ENCODE measurements at regions not wholly inside any gene's neighbourhood (a gene's known extent, or its start where the extent isn't known, plus 50 kb on each side); places are given as distances from the start of the nearest gene placed in this dataset.

DNA sequence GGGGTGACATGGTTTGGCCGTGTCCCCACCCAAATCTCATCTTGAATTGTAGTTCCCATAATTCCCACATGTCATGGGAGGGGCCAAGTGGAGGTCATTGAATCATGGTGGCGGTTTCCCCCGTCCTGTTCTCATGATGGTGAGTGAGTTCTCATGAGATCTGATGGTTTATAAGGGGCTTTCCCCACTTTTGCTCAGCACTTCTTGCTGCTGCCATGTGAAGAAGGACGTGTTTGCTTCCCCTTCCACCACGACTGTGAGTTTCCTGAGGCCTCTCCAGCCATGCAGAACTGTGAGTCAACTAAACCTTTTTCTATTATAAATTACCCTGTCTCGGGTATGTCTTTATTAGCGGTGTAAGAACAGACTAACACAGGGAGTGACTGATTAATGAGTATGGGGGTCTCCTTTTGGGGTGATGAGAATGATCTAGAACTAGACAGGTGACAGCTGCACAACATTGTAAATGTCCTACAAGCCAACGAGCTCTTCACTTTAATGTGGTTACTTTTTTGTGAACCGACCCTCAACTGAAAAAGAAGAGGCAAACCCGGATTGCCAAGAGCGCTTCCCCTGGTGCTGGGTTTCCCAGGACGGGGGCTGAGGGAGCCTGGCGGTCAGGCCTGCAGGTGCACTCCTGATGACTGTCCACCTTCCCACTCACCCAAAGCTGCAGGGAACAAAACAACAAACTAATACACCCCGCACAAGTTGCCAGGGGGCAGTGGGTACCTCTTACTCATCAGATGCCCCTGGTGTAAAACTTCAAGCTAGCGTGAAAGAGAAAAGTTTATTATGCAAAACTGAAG lies 90.1 kb downstream of the NCOR2 start:
- Histone ChIP-seq H2AFZ (ENCODE audit: low read length) (no peak overlapping the region), H4K20me1 (ENCODE audit: insufficient read depth, low read depth, low read length) (no peaks in the 10 kb centered on the region), H3K4me2 (ENCODE audit: low read depth, low read length, poor library complexity, severe bottlenecking) (no peak overlapping the region), H3K27me3 (ENCODE audit: low read length) (no peaks in the 10 kb centered on the region), H3K36me3 (ENCODE audit: insufficient read depth, low read length) (peaks cover 66% of the 10 kb centered on the region), H3K9ac (ENCODE audit: low read length) (no peak overlapping the region), H3K9me2 (replicated peaks; ENCODE audit: insufficient read depth, low read length) (no peaks in the 10 kb centered on the region), H3K9me3 (ENCODE audit: low read length) (peaks cover 4% of the 10 kb centered on the region; the same call in 1 of the 2 replicates), H3K4me3 (ENCODE audit: low read length) (no peak overlapping the region), H3K27ac (ENCODE audit: low read length) (no peak overlapping the region), H3K4me1 (ENCODE audit: low read length) (peaks cover 20% of the 10 kb centered on the region), H3K79me2 (ENCODE audit: low read length) (peaks cover 68% of the 10 kb centered on the region)
- DNase-seq: no peak

DNA sequence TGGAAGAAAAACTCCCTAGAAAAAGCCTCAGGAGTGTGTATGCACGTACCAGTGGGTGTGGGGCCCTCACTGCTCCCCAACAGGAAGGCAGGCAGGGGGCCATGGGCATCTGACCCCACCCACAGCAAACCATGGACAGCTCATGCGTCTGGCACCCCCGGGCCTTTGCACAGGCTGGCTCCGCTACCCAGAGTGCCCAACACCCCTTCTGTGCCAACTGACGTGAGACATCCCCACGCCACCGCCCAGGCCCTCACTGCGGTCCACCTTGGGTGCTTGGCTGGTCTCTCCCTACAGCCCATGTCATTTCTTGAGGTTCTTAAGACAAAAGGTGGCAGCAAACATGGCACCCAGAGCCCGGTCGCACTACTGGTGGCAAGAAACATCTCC lies 91.4 kb downstream of the NCOR2 start:
- H3K36me3 ChIP-seq (ENCODE audit: insufficient read depth, low read length): peaks cover 78% of the 10 kb centered on the region
- no peak overlapping the region for H3K4me2 ChIP-seq (ENCODE audit: low read depth, low read length, poor library complexity, severe bottlenecking)
- H3K79me2 ChIP-seq (ENCODE audit: low read length): peaks cover 75% of the 10 kb centered on the region
- no peaks in the 10 kb centered on the region for H3K9me2 ChIP-seq (replicated peaks; ENCODE audit: insufficient read depth, low read length)
- peaks cover 4% of the 10 kb centered on the region; the same call in 1 of the 2 replicates for H3K9me3 ChIP-seq (ENCODE audit: low read length)
- no peak overlapping the region for H3K9ac ChIP-seq (ENCODE audit: low read length)
- no peak overlapping the region for H3K27ac ChIP-seq (ENCODE audit: low read length)
- no peaks in the 10 kb centered on the region for H4K20me1 ChIP-seq (ENCODE audit: insufficient read depth, low read depth, low read length)
- H3K4me3 ChIP-seq (ENCODE audit: low read length): no peak overlapping the region
- peaks cover 12% of the 10 kb centered on the region for H3K4me1 ChIP-seq (ENCODE audit: low read length)
- no peaks in the 10 kb centered on the region for H3K27me3 ChIP-seq (ENCODE audit: low read length)
- no peak for DNase-seq
- H2AFZ ChIP-seq (ENCODE audit: low read length): no peak overlapping the region

DNA sequence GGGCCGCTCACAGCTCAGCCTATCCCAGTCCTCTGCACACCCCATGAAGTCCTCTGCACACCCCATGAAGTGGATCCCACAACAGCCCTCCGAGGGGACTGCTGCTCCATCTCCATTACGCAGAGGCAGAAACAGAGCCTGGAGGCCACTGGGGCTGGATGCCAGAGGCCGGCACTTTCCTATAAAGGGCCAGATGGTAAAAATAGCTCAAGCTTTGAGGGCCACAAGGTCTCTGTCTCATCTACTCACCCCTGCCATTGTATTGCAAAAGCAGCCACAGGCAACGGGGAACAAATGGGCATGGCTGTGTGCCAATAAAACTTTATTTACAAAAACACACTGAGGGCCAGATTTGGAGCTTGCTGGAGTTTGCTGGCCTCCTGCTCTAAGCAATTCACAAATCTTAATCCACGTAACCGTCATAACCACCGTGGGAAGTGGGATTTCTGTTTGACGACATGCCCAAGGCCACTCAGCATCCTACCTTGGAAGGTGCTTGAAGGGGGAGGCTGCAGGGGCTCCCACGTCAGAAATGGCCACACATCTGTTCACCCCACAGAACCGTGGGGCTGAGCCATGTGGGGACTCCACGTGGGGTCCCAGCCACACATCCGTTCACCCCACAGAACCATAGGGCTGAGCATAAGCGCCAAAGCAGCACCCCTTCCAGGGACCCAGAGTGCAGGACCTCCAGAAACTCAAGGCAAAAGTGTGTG lies 92.0 kb downstream of the NCOR2 start:
- Histone ChIP-seq H3K4me3 (ENCODE audit: low read length) (no peak overlapping the region), H3K4me2 (ENCODE audit: low read depth, low read length, poor library complexity, severe bottlenecking) (no peak overlapping the region), H4K20me1 (ENCODE audit: insufficient read depth, low read depth, low read length) (no peaks in the 10 kb centered on the region), H3K9me3 (ENCODE audit: low read length) (peaks cover 4% of the 10 kb centered on the region; the same call in 1 of the 2 replicates), H3K36me3 (ENCODE audit: insufficient read depth, low read length) (peaks cover 84% of the 10 kb centered on the region), H3K27ac (ENCODE audit: low read length) (no peak overlapping the region), H3K4me1 (ENCODE audit: low read length) (peaks cover 6% of the 10 kb centered on the region), H3K9me2 (replicated peaks; ENCODE audit: insufficient read depth, low read length) (no peaks in the 10 kb centered on the region), H3K79me2 (ENCODE audit: low read length) (peaks cover 79% of the 10 kb centered on the region), H3K27me3 (ENCODE audit: low read length) (no peaks in the 10 kb centered on the region), H3K9ac (ENCODE audit: low read length) (no peak overlapping the region), H2AFZ (ENCODE audit: low read length) (no peak overlapping the region)
- no peak for DNase-seq

DNA sequence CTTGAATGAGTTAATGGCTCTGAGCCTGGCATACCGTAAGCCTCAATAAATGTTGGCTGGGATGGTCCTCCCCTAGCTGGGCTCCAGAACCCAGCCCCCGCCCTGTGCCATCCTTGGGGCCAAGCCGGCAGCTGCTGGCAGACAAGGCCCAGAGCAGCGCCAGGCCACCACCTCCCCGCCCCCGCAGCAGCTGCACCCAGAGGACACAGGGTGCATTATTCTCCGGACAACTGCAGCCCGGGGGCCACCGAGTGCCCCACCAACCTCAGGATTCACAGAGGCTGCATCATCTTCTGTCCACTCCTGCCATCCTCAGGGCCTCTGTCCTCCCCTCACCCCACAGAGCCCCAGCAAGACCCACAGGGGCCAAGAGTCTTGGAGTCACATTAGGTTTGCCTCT lies 92.7 kb downstream of the NCOR2 start:
- no peak overlapping the region for H3K27ac ChIP-seq (ENCODE audit: low read length)
- no peak overlapping the region for H2AFZ ChIP-seq (ENCODE audit: low read length)
- no peaks in the 10 kb centered on the region for H3K9me2 ChIP-seq (replicated peaks; ENCODE audit: insufficient read depth, low read length)
- DNase-seq: no peak
- H3K9me3 ChIP-seq (ENCODE audit: low read length): peaks cover 4% of the 10 kb centered on the region; the same call in 1 of the 2 replicates
- no peaks in the 10 kb centered on the region for H3K27me3 ChIP-seq (ENCODE audit: low read length)
- H3K36me3 ChIP-seq (ENCODE audit: insufficient read depth, low read length): peaks cover 88% of the 10 kb centered on the region
- H3K4me2 ChIP-seq (ENCODE audit: low read depth, low read length, poor library complexity, severe bottlenecking): no peak overlapping the region
- no peak overlapping the region for H3K4me3 ChIP-seq (ENCODE audit: low read length)
- H3K9ac ChIP-seq (ENCODE audit: low read length): no peak overlapping the region
- H3K4me1 ChIP-seq (ENCODE audit: low read length): 0 out of 2 replicates have a peak, but pooled peaks cover under 1% of the 10 kb centered on the region
- peaks cover 79% of the 10 kb centered on the region for H3K79me2 ChIP-seq (ENCODE audit: low read length)
- H4K20me1 ChIP-seq (ENCODE audit: insufficient read depth, low read depth, low read length): no peaks in the 10 kb centered on the region

DNA sequence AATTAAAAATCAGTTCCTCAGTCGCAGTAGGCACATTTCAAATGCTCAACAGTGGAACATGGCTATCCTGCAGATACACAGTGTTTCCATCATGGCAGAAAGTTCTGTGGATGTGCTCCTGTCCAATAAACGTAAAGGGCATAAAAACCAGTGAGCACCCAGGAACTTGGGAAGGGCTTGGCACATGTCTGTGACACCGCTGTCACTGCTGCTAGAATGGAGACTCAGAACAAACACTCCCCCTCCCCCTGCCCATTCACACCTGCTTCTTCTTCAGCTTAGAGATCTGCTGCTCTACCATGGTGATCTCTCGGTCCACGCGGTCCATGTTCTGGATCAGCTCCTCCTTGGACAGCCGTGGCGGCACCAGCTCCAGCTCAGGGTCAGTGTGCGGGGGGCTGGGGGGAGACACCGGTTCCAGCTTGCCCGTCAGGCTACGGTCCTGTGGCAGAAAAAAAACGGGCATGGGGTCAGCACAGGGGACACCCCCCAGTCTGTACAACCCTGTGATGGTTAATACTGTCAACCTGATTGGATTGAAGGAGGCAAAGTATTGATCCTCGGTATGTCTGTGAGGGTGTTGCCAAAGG lies 94.6 kb downstream of the NCOR2 start:
- no peak for DNase-seq
- peaks cover 74% of the 10 kb centered on the region for H3K79me2 ChIP-seq (ENCODE audit: low read length)
- no peaks in the 10 kb centered on the region for H4K20me1 ChIP-seq (ENCODE audit: insufficient read depth, low read depth, low read length)
- H3K9ac ChIP-seq (ENCODE audit: low read length): no peak overlapping the region
- 0 out of 2 replicates have a peak, but pooled peaks cover 2% of the 10 kb centered on the region for H3K4me1 ChIP-seq (ENCODE audit: low read length)
- H3K9me2 ChIP-seq (replicated peaks; ENCODE audit: insufficient read depth, low read length): no peaks in the 10 kb centered on the region
- H3K4me3 ChIP-seq (ENCODE audit: low read length): no peak overlapping the region
- peaks cover 4% of the 10 kb centered on the region; the same call in 1 of the 2 replicates for H3K9me3 ChIP-seq (ENCODE audit: low read length)
- no peak overlapping the region for H2AFZ ChIP-seq (ENCODE audit: low read length)
- no peak overlapping the region for H3K27ac ChIP-seq (ENCODE audit: low read length)
- H3K36me3 ChIP-seq (ENCODE audit: insufficient read depth, low read length): peaks cover 84% of the 10 kb centered on the region
- no peaks in the 10 kb centered on the region for H3K27me3 ChIP-seq (ENCODE audit: low read length)
- no peak overlapping the region for H3K4me2 ChIP-seq (ENCODE audit: low read depth, low read length, poor library complexity, severe bottlenecking)

DNA sequence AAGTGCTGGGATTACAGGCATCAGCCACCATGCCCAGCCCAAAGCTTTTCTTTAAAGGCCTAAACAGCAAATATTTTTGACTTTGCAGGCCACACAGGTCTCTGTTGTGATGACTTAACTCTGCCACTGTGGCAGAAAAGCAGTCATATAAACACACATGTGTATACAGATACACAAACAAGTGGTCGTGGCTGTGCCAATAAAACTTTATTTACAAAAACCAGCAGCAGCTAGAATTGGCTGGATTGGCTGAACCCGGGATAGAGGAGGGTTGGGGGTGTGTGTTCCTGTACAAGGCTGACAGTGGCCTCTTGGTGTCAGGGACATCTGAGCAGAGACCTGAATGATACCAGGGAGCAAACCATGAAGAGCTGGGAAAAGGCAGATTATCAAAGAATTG lies 95.6 kb downstream of the NCOR2 start:
- Histone ChIP-seq H3K9ac (ENCODE audit: low read length) (no peak overlapping the region), H3K79me2 (ENCODE audit: low read length) (peaks cover 67% of the 10 kb centered on the region), H4K20me1 (ENCODE audit: insufficient read depth, low read depth, low read length) (no peaks in the 10 kb centered on the region), H3K9me3 (ENCODE audit: low read length) (peaks cover 4% of the 10 kb centered on the region; the same call in 1 of the 2 replicates), H3K27me3 (ENCODE audit: low read length) (no peaks in the 10 kb centered on the region), H3K9me2 (replicated peaks; ENCODE audit: insufficient read depth, low read length) (no peaks in the 10 kb centered on the region), H3K27ac (ENCODE audit: low read length) (no peak overlapping the region), H3K36me3 (ENCODE audit: insufficient read depth, low read length) (peaks cover 75% of the 10 kb centered on the region), H3K4me3 (ENCODE audit: low read length) (no peak overlapping the region), H3K4me1 (ENCODE audit: low read length) (peaks cover 5% of the 10 kb centered on the region), H3K4me2 (ENCODE audit: low read depth, low read length, poor library complexity, severe bottlenecking) (no peak overlapping the region), H2AFZ (ENCODE audit: low read length) (no peak overlapping the region)
- no peak for DNase-seq

DNA sequence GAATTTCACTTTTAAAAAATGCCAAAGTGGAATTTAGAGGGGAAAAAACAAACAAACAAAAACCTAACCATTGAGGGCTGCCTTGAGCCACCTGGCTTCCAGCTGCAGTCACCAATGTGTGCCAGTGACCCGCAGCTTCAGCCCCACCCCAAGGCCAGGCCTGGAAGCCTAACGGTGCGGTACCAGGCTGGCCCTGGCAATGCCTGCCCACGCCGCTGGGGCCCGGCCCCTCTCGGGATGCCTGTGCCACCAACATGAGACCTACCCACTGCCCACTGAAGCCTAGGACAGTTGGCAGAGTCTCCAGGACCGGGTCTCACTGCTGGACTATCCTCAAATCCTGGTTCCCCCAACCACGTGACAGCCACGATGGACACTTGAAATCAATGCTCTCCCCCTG lies 96.6 kb downstream of the NCOR2 start:
- Histone ChIP-seq H3K36me3 (ENCODE audit: insufficient read depth, low read length) (peaks cover 71% of the 10 kb centered on the region), H3K9me3 (ENCODE audit: low read length) (peaks cover 4% of the 10 kb centered on the region; the same call in 1 of the 2 replicates), H3K4me3 (ENCODE audit: low read length) (no peak overlapping the region)

DNA sequence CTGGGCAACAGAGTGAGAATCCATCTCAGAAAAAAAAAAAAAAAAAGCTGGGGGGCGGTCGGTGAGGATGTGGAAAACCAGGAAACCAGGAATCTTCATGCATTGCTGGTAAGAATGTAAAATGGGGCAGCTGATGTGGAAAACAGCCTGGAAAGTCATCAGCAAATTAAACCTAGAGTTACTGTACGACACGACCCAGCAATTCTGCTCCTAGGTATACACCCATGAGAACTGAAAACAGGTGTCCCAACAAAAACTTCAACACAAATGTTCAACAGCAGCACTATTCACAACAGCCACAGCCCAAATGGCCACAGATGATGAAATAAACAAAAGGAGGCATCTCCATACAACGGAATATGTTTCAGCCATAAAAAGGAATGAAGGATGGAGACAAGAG lies 97.3 kb downstream of the NCOR2 start:
- H3K9me2 ChIP-seq (replicated peaks; ENCODE audit: insufficient read depth, low read length): no peaks in the 10 kb centered on the region
- peaks cover 70% of the 10 kb centered on the region for H3K36me3 ChIP-seq (ENCODE audit: insufficient read depth, low read length)
- H3K9ac ChIP-seq (ENCODE audit: low read length): no peak overlapping the region
- H3K4me3 ChIP-seq (ENCODE audit: low read length): no peak overlapping the region
- H3K4me2 ChIP-seq (ENCODE audit: low read depth, low read length, poor library complexity, severe bottlenecking): no peak overlapping the region
- H3K4me1 ChIP-seq (ENCODE audit: low read length): peaks cover 16% of the 10 kb centered on the region
- no peak overlapping the region for H3K27ac ChIP-seq (ENCODE audit: low read length)
- H2AFZ ChIP-seq (ENCODE audit: low read length): no peak overlapping the region
- peaks cover 4% of the 10 kb centered on the region; the same call in 1 of the 2 replicates for H3K9me3 ChIP-seq (ENCODE audit: low read length)
- H4K20me1 ChIP-seq (ENCODE audit: insufficient read depth, low read depth, low read length): 0 out of 2 replicates have a peak, but pooled peaks cover 4% of the 10 kb centered on the region
- peaks cover 67% of the 10 kb centered on the region for H3K79me2 ChIP-seq (ENCODE audit: low read length)
- H3K27me3 ChIP-seq (ENCODE audit: low read length): no peaks in the 10 kb centered on the region
- no peak for DNase-seq

More for the DNA sequence above, 96.6 kb downstream of the NCOR2 start:
- Histone ChIP-seq H3K4me1 (ENCODE audit: low read length) (peaks cover 15% of the 10 kb centered on the region), H3K27me3 (ENCODE audit: low read length) (no peaks in the 10 kb centered on the region), H4K20me1 (ENCODE audit: insufficient read depth, low read depth, low read length) (no peaks in the 10 kb centered on the region), H3K4me2 (ENCODE audit: low read depth, low read length, poor library complexity, severe bottlenecking) (no peak overlapping the region), H3K9me2 (replicated peaks; ENCODE audit: insufficient read depth, low read length) (no peaks in the 10 kb centered on the region), H3K9ac (ENCODE audit: low read length) (no peak overlapping the region), H3K79me2 (ENCODE audit: low read length) (peaks cover 67% of the 10 kb centered on the region), H3K27ac (ENCODE audit: low read length) (no peak overlapping the region), H2AFZ (ENCODE audit: low read length) (no peak overlapping the region)
- DNase-seq: no peak

Data from Karpas-422 (cell line).